Erythroblast (primary cell): ENCODE measurements at regions not wholly inside any gene's neighbourhood (a gene's known extent, or its start where the extent isn't known, plus 50 kb on each side); places are given as distances from the start of the nearest gene placed in this dataset.

ENCODE experiments used
- GATA1 ChIP-seq: IDR thresholded peaks from 2 replicates; pipeline ENCODE4 v1.6.1; 2011; ENCODE audit warnings: low read depth, mild to moderate bottlenecking, control low read depth, low read length, moderate library complexity
- POLR2A ChIP-seq: IDR thresholded peaks from 2 replicates; pipeline ENCODE4 v1.6.1; 2011; ENCODE audit warnings: mild to moderate bottlenecking, low read length

DNA sequence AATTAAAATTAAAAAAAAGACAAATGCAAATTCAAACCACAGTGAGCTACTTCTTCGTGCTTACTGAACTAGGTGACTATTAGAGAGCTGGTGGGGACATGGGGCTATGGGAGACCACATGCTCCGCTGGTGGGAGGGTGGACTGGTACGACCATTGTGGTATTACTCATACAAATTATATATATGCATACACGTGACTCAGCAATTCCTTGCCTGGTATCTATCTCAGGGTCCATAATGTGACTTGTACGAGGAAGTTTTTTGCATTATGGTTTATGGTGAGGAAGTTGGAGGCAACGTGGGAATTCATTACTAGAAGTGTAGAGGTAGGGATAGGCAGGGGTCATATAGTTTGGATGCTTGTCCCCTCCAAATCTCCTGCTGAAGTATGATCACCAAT lies 1112.7 kb downstream of the TYW1 start:
- TF ChIP-seq POLR2A, result no peak
- no peak for TF ChIP-seq GATA1
